ENCODE measurements at regions not wholly inside any gene's neighbourhood (a gene's known extent, or its start where the extent isn't known, plus 50 kb on each side); places are given as distances from the start of the nearest gene placed in this dataset.
"Not testable (repeated sequence)": the region's sequence is repeated elsewhere in the genome, so short reads cannot be mapped to it uniquely, and the experiment has no call there.

DNA sequence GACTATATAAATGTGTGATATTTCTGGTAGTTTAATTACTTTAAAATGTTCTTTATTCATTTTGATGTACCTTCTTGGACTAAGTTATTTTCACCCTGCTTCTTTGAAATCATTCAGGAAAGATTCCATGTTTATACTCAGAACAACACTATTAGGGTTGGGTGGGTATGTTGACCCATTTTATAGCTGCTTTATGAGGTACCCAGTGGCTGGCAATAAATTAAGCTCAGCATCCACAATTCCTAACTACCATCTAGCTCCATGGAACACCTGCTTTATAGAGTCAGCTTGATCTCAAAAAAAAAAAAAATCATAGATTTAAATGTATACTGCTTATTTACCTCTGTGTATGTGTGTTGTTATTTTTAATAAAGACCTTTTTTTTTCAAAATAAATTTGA, 78.9 kb upstream of the ZNF91 start:
- TF ChIP-seq, protein P1, sequence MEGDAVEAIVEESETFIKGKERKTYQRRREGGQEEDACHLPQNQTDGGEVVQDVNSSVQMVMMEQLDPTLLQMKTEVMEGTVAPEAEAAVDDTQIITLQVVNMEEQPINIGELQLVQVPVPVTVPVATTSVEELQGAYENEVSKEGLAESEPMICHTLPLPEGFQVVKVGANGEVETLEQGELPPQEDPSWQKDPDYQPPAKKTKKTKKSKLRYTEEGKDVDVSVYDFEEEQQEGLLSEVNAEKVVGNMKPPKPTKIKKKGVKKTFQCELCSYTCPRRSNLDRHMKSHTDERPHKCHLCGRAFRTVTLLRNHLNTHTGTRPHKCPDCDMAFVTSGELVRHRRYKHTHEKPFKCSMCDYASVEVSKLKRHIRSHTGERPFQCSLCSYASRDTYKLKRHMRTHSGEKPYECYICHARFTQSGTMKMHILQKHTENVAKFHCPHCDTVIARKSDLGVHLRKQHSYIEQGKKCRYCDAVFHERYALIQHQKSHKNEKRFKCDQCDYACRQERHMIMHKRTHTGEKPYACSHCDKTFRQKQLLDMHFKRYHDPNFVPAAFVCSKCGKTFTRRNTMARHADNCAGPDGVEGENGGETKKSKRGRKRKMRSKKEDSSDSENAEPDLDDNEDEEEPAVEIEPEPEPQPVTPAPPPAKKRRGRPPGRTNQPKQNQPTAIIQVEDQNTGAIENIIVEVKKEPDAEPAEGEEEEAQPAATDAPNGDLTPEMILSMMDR (IDR thresholded peaks at IDR 0.05; ENCODE audit: insufficient read depth, low read depth, low read length, missing control alignments) = no peak
- no peak for DNase-seq (ENCODE audit: low read depth)
- H3K4me3 ChIP-seq (ENCODE audit: low read depth, low read length) = no peak overlapping the region

DNA sequence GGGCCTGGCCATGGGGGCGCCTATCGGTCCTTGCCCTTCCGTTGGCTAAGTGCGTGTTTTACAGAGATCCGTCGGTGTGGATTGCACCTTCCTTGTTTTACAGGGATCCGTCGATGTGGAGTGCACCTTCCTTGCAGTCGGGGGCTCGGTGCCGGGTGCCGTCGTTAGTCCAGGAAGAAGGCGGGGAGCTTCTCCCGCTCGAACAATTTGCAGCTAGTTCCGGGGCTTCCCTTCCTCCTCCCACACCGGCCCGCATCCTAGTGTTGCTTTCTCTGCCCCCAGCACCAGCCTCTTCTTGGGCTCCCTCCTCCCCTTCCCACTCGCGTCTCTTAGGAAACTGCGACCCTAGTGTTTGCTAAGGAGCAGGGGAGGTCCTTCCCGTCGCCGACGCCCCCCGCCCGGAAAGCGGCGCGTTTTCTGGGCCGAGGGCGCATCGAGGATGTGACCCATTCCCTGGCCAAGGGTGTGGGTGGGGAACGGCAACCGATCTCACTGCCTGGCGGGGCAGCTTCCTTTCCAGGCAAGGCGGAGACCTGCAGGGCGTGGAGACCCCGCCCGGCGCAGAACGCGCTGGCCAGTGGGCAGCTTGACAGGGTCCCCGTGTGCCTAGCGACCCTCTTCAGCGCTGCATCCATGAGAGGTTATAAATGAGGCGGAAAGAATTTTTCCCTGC, 75.7 kb upstream of the ZNF91 start:
- no peak overlapping the region for H3K4me3 ChIP-seq (ENCODE audit: low read depth, low read length)
- TF ChIP-seq, protein P1 (IDR thresholded peaks at IDR 0.05; ENCODE audit: insufficient read depth, low read depth, low read length, missing control alignments) = no peak
- no peak for DNase-seq (ENCODE audit: low read depth)

DNA sequence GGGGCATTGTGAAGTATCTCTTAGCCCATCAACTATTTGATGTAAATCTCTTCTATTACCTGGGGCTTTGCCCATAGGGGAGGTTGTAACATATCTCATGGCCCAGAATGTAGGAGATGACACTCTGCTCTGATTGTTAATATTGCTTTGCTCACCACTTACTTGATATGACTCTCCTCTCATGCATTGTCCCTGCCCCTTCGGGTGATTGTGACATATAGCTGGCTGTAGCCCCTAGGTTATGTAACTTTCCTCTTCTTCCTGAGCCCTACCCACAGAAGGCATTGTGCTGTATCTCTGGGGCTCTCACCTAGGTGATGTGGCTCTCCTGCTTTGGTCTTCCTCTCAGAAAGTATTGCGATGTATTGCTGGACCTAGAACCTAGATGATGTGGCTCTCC, 69.1 kb upstream of the ZNF91 start:
- DNase-seq (ENCODE audit: low read depth); H3K4me3 ChIP-seq (ENCODE audit: low read depth, low read length): not testable (repeated sequence)

DNA sequence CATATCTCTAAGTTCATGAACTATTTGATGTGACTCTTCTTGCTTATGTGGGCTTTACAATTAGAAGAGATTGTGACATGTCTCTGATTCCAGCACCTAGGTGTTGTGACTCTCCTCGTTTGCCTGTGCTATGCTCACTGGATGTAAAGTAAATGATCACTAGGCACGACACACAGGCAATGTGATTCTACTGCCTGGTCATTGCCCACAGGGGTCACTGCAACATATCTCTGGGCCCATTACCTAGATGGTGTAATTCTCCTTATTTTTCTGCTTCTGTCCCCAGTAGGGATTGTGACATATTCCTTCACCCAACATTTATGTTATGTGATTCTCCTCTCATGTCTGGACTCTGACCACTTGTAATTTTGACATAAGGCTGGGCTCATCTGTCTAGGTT, 65.8 kb upstream of the ZNF91 start:
- no peak overlapping the region for H3K4me3 ChIP-seq (ENCODE audit: low read depth, low read length)
- no peak for DNase-seq (ENCODE audit: low read depth)
- TF ChIP-seq, protein P1 (IDR thresholded peaks at IDR 0.05; ENCODE audit: insufficient read depth, low read depth, low read length, missing control alignments) = no peak

DNA sequence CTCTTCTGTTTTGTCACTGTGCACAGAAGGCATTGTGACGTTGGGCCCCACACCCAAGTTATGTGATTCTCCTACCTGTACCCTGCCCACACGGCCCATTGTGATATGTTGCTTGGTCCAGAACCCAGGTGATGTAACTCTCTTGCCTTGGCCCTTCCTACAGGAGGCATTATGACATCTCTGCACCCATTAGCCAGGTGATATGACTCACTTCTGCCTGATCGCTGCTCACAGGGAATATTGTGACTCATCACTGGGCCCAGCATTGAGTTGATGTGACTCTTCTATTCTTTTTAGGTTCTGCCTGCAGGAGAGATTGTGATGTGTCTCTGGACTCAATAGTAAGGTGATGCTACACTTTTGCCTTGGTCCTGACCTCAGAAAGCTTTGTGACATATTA, 65.4 kb upstream of the ZNF91 start:
- no peak overlapping the region for H3K4me3 ChIP-seq (ENCODE audit: low read depth, low read length)
- DNase-seq (ENCODE audit: low read depth) = no peak
- TF ChIP-seq, protein P1 (IDR thresholded peaks at IDR 0.05; ENCODE audit: insufficient read depth, low read depth, low read length, missing control alignments) = no peak
